Aorta (tissue), 5 donors: ENCODE measurements at regions not wholly inside any gene's neighbourhood (a gene's known extent, or its start where the extent isn't known, plus 50 kb on each side); places are given as distances from the start of the nearest gene placed in this dataset.

Experiments
- ATAC-seq: fragments of 200-7000 bp; cut with Tn5 transposase; one replicate; pipeline ENCODE4 v1.9.1; 2022; ENCODE audit warnings: moderate library complexity; ENCODE audit not compliant: low FRiP score
- DNase-seq, 2 donors: peaks; one replicate each; pipeline ENCODE4 v3.0.0-alpha.2; 2020
- H3K27ac ChIP-seq, 2 donors: one replicate each; pipeline ENCODE4 v1.5.1; 2013; ENCODE audit warnings: low read length in 2 of 2, mild to moderate bottlenecking in 2 of 2, moderate library complexity in 2 of 2, control low read depth in 1 of 2, inconsistent platforms in 1 of 2, low read depth in 1 of 2
- H3K27me3 ChIP-seq, 2 donors: one replicate each; pipeline ENCODE4 v1.6.1; 2013; ENCODE audit warnings: control low read depth in 1 of 2, low read length in 1 of 2, mild to moderate bottlenecking in 1 of 2, moderate library complexity in 1 of 2; ENCODE audit not compliant: insufficient read depth in 2 of 2, control insufficient read depth in 1 of 2
- H3K36me3 ChIP-seq, 2 donors: one replicate each; pipeline ENCODE4 v1.6.1; 2013; ENCODE audit warnings: control low read depth in 1 of 2, low read length in 1 of 2, mild to moderate bottlenecking in 1 of 2; ENCODE audit not compliant: insufficient read depth in 2 of 2, control insufficient read depth in 1 of 2
- H3K4me1 ChIP-seq, 2 donors: one replicate each; pipeline ENCODE4 v1.6.1; 2013; ENCODE audit warnings: low read length in 2 of 2, control low read depth in 1 of 2, mild to moderate bottlenecking in 1 of 2, moderate library complexity in 1 of 2; ENCODE audit not compliant: insufficient read depth in 2 of 2, control insufficient read depth in 1 of 2
- H3K4me3 ChIP-seq, 2 donors: one replicate each; pipeline ENCODE4 v1.5.1; 2013; ENCODE audit warnings: low read length in 2 of 2, control low read depth in 1 of 2, mild to moderate bottlenecking in 1 of 2
- H3K9me3 ChIP-seq: one replicate; pipeline ENCODE4 v1.6.1; 2013; ENCODE audit warnings: mild to moderate bottlenecking, low read length; ENCODE audit not compliant: control insufficient read depth
- WGBS, 2 donors: extraction: QIAGEN DNeasy Blood & Tissue Kit; methylation state at CpG; one replicate each; pipeline ENCODE4 v1.1.7; 2013; 5-methylcytosine and 5-hydroxymethylcytosine counted together
- intact Hi-C, 2 donors: fragments of 100-400 bp; cut with DNase I; formaldehyde crosslinking; loops; one replicate each; pipeline versions ENCODE4 v1.14.2 to v1.15.0; 2022
- donor health status: healthy with polysubstance abuse.
- donor health status: Bipolar disorder and iron deficiency.
- donor health status: DM: no; HTN: no; CAD: no.
- donor health status: DM: no; HTN: no; CAD: no.
- donor health status: DM: yes; HTN: yes; CAD: no.

- 93 to 96% methylated on average over 2 of the region's 2 CpGs for WGBS, 2 donors
- no peak for ATAC-seq
- no peak overlapping the region for H3K4me3 ChIP-seq
- H3K36me3 ChIP-seq: no peaks in the 10 kb centered on the region
- no peaks in the 10 kb centered on the region for H3K9me3 ChIP-seq
- no peak for DNase-seq
- intact Hi-C loops: no loop called here
- no peaks in the 10 kb centered on the region for H3K27me3 ChIP-seq
- H3K27ac ChIP-seq: no peak overlapping the region
- H3K4me1 ChIP-seq: no peaks in the 10 kb centered on the region
Observed at GRCh38 chr6:144876689-144877088, 591.6 kb downstream of the UTRN start.

GRCh38 chr6:144877118-144877517, 592.0 kb downstream of the UTRN start:
- Histone ChIP-seq H3K4me1 (no peaks in the 10 kb centered on the region), H3K4me3 (no peak overlapping the region), H3K27ac (no peak overlapping the region), H3K9me3 (no peaks in the 10 kb centered on the region), H3K36me3 (no peaks in the 10 kb centered on the region), H3K27me3 (no peaks in the 10 kb centered on the region)
- 62 to 75% methylated on average over 1 of the region's 1 CpG for WGBS, 2 donors
- DNase-seq (no peak), ATAC-seq (no peak)
- intact Hi-C loops: no loop called here

- Histone ChIP-seq H3K27me3 (no peaks in the 10 kb centered on the region), H3K4me3 (no peak overlapping the region), H3K27ac (no peak overlapping the region), H3K36me3 (no peaks in the 10 kb centered on the region), H3K9me3 (no peaks in the 10 kb centered on the region), H3K4me1 (no peaks in the 10 kb centered on the region)
- no peak for DNase-seq
- intact Hi-C loops: no loop called here
- ATAC-seq: no peak
- 80 to 81% methylated on average over 5 of the region's 5 CpGs for WGBS, 2 donors
Observed at GRCh38 chr6:144878577-144878976, 593.4 kb downstream of the UTRN start.

- no peak for ATAC-seq
- Histone ChIP-seq H3K27ac (no peak overlapping the region), H3K36me3 (no peaks in the 10 kb centered on the region), H3K4me3 (no peak overlapping the region), H3K27me3 (no peaks in the 10 kb centered on the region), H3K9me3 (peaks cover 1% of the 10 kb centered on the region), H3K4me1 (no peaks in the 10 kb centered on the region)
- no peak for DNase-seq
- WGBS, 2 donors: 72 to 75% methylated on average over 3 of the region's 3 CpGs
- intact Hi-C loops: no loop called here
Observed at GRCh38 chr6:144879436-144879835, 594.3 kb downstream of the UTRN start.

GRCh38 chr6:144882425-144882824, 597.3 kb downstream of the UTRN start:
- intact Hi-C loops: no loop called here
- 86 to 93% methylated on average over 4 of the region's 4 CpGs for WGBS, 2 donors

GRCh38 chr6:144883915-144884314, 598.8 kb downstream of the UTRN start:
- no peaks in the 10 kb centered on the region for H3K27me3 ChIP-seq
- H3K36me3 ChIP-seq: no peaks in the 10 kb centered on the region
- intact Hi-C loops: no loop called here
- WGBS, 2 donors: 87 to 89% methylated on average over 2 of the region's 2 CpGs
- ATAC-seq (no peak), DNase-seq (no peak)
- no peak overlapping the region for H3K4me3 ChIP-seq
- H3K4me1 ChIP-seq: no peaks in the 10 kb centered on the region
- H3K27ac ChIP-seq: no peak overlapping the region
- H3K9me3 ChIP-seq: peaks cover 1% of the 10 kb centered on the region

More at GRCh38 chr6:144882425-144882824, 597.3 kb downstream of the UTRN start:
- no peaks in the 10 kb centered on the region for H3K4me1 ChIP-seq
- no peak overlapping the region for H3K4me3 ChIP-seq
- no peaks in the 10 kb centered on the region for H3K36me3 ChIP-seq
- H3K27me3 ChIP-seq: no peaks in the 10 kb centered on the region
- no peak overlapping the region for H3K27ac ChIP-seq
- H3K9me3 ChIP-seq: peaks cover 1% of the 10 kb centered on the region
- ATAC-seq: no peak
- DNase-seq: no peak

- Histone ChIP-seq H3K4me1 (no peaks in the 10 kb centered on the region), H3K36me3 (no peaks in the 10 kb centered on the region), H3K27ac (no peak overlapping the region), H3K9me3 (peaks cover 1% of the 10 kb centered on the region), H3K4me3 (no peak overlapping the region), H3K27me3 (no peaks in the 10 kb centered on the region)
- no peak for DNase-seq
- WGBS, 2 donors: 74 to 86% methylated on average over 3 of the region's 3 CpGs
- ATAC-seq: no peak
- intact Hi-C loops: no loop called here
Observed at GRCh38 chr6:144885817-144886216, 600.7 kb downstream of the UTRN start.

- intact Hi-C loops: no loop called here
- Histone ChIP-seq H3K27me3 (no peaks in the 10 kb centered on the region), H3K4me1 (no peaks in the 10 kb centered on the region), H3K4me3 (no peak overlapping the region), H3K27ac (no peak overlapping the region), H3K36me3 (no peaks in the 10 kb centered on the region), H3K9me3 (peaks cover 1% of the 10 kb centered on the region)
- ATAC-seq (no peak), DNase-seq (no peak)
- WGBS, 2 donors: 33 to 67% methylated on average over 1 of the region's 1 CpG
Observed at GRCh38 chr6:144886682-144887081, 601.5 kb downstream of the UTRN start.

GRCh38 chr6:144888621-144889020, 603.5 kb downstream of the UTRN start:
- no peaks in the 10 kb centered on the region for H3K27me3 ChIP-seq
- ATAC-seq (no peak), DNase-seq (no peak)
- intact Hi-C loops: no loop called here
- H3K4me3 ChIP-seq: no peak overlapping the region
- H3K9me3 ChIP-seq: peaks cover 3% of the 10 kb centered on the region
- 71 to 89% methylated on average over 1 of the region's 1 CpG for WGBS, 2 donors
- no peak overlapping the region for H3K27ac ChIP-seq
- H3K36me3 ChIP-seq: no peaks in the 10 kb centered on the region
- H3K4me1 ChIP-seq: no peaks in the 10 kb centered on the region
